ENCODE measurements at regions not wholly inside any gene's neighbourhood (a gene's known extent, or its start where the extent isn't known, plus 50 kb on each side); places are given as distances from the start of the nearest gene placed in this dataset.

- no peak for DNase-seq (ENCODE audit: low spot score)
These were observed 176.3 kb upstream of the TCERG1L start for GRCh38 chr10:131487822-131488221.

GRCh38 chr10:131490991-131491594 lies 179.6 kb upstream of the TCERG1L start:
- DNase-seq (ENCODE audit: low spot score): no peak

GRCh38 chr10:131492211-131492857 lies 180.8 kb upstream of the TCERG1L start:
- no peak for DNase-seq (ENCODE audit: low spot score)

GRCh38 chr10:131493432-131493831 lies 181.9 kb upstream of the TCERG1L start:
- no peak for DNase-seq (ENCODE audit: low spot score)

- DNase-seq (ENCODE audit: low spot score): no peak
These were observed 182.9 kb upstream of the TCERG1L start for GRCh38 chr10:131494451-131494850.

GRCh38 chr10:131495224-131495623 lies 183.7 kb upstream of the TCERG1L start:
- DNase-seq (ENCODE audit: low spot score): no peak

- no peak for DNase-seq (ENCODE audit: low spot score)
These were observed 184.4 kb upstream of the TCERG1L start for GRCh38 chr10:131495892-131496291.

GRCh38 chr10:131496351-131497052 lies 185.0 kb upstream of the TCERG1L start:
- peak; percentile 49 for DNase-seq (ENCODE audit: low spot score)

GRCh38 chr10:131499566-131499965 lies 188.0 kb upstream of the TCERG1L start:
- DNase-seq (ENCODE audit: low spot score): no peak

GRCh38 chr10:131500181-131500580 lies 188.7 kb upstream of the TCERG1L start:
- no peak for DNase-seq (ENCODE audit: low spot score)

- no peak for DNase-seq (ENCODE audit: low spot score)
These were observed 189.4 kb upstream of the TCERG1L start for GRCh38 chr10:131500892-131501291.

GRCh38 chr10:131503992-131504391 lies 192.5 kb upstream of the TCERG1L start:
- no peak for DNase-seq (ENCODE audit: low spot score)

GRCh38 chr10:131511391-131511790 lies 199.9 kb upstream of the TCERG1L start:
- DNase-seq (ENCODE audit: low spot score): no peak

GRCh38 chr10:131512852-131513251 lies 201.3 kb upstream of the TCERG1L start:
- DNase-seq (ENCODE audit: low spot score): no peak

- no peak for DNase-seq (ENCODE audit: low spot score)
These were observed 201.9 kb upstream of the TCERG1L start for GRCh38 chr10:131513445-131513844.

- no peak for DNase-seq (ENCODE audit: low spot score)
These were observed 202.4 kb upstream of the TCERG1L start for GRCh38 chr10:131513901-131514300.

GRCh38 chr10:131514454-131514853 lies 202.9 kb upstream of the TCERG1L start:
- peak; percentile 46 for DNase-seq (ENCODE audit: low spot score)

- no peak for DNase-seq (ENCODE audit: low spot score)
These were observed 204.8 kb upstream of the TCERG1L start for GRCh38 chr10:131516285-131516684.

GRCh38 chr10:131517781-131518180 lies 206.3 kb upstream of the TCERG1L start:
- DNase-seq (ENCODE audit: low spot score): no peak

- DNase-seq (ENCODE audit: low spot score): no peak
These were observed 208.4 kb upstream of the TCERG1L start for GRCh38 chr10:131519723-131520605.

- no peak for DNase-seq (ENCODE audit: low spot score)
These were observed 220.0 kb upstream of the TCERG1L start for GRCh38 chr10:131531265-131532190.

Measured in iPS-NIHi11 (cell line).